ENCODE measurements at regions not wholly inside any gene's neighbourhood (a gene's known extent, or its start where the extent isn't known, plus 50 kb on each side); places are given as distances from the start of the nearest gene placed in this dataset.
"Not testable (repeated sequence)": the region's sequence is repeated elsewhere in the genome, so short reads cannot be mapped to it uniquely, and the experiment has no call there.

DNA sequence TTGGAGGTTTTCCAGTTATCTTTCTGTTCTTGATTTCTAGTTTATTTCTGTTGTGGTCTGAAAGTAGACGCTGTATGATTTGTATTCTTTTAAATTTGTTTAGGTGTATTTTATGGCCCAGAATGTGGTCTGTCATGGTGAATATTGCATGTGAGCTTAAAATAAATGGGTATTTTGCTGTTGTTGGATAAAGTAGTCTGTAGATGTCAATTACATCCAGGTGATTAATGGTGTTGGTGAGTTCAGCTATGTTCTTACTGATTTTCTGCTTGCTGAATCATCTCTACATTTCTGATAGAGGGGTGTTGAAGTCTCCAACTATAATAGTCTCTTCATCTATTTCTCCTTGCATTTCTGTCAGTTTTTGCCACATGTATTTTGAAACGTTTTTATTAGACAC is 383.3 kb upstream of the SGO1 start:
- DNase-seq (ENCODE audit: extremely low spot score): no peak
- CTCF ChIA-PET: no interaction called here
- POLR2A ChIA-PET: no interaction called here
- TF ChIP-seq LEF1 (IDR thresholded peaks at IDR 0.05; ENCODE audit: borderline replicate concordance): no peak
- no peak for TF ChIP-seq HDGF (IDR thresholded peaks at IDR 0.05; ENCODE audit: borderline replicate concordance)
- no peak for TF ChIP-seq ARNT (IDR thresholded peaks at IDR 0.05)
- TF ChIP-seq ZNF384 (IDR thresholded peaks at IDR 0.05): no peak
- TF ChIP-seq FOXK2 (IDR thresholded peaks at IDR 0.05): no peak
- TF ChIP-seq CTBP1 (IDR thresholded peaks at IDR 0.05; ENCODE audit: borderline replicate concordance): no peak
- no peak for TF ChIP-seq L3MBTL2 (conservative IDR thresholded peaks at IDR 0.05)
- no peak for TF ChIP-seq BHLHE40 (IDR thresholded peaks at IDR 0.05; ENCODE audit: borderline replicate concordance)
- TF ChIP-seq SP1 (IDR thresholded peaks at IDR 0.05): no peak
- TF ChIP-seq NFRKB (IDR thresholded peaks at IDR 0.05): no peak
- no peak for TF ChIP-seq FOXM1 (IDR thresholded peaks at IDR 0.05; ENCODE audit: borderline replicate concordance)
- TF ChIP-seq ELF4 (IDR thresholded peaks at IDR 0.05): no peak
- no peak for TF ChIP-seq FOXA1 (IDR thresholded peaks at IDR 0.05)
- TF ChIP-seq SUZ12 (IDR thresholded peaks at IDR 0.05): no peak
- no peak for TF ChIP-seq PKNOX1 (IDR thresholded peaks at IDR 0.05)
- no peak for TF ChIP-seq TARDBP (IDR thresholded peaks at IDR 0.05)

GRCh38 chr3:20564966-20565365 is 379.0 kb upstream of the SGO1 start:
- ChIA-PET POLR2A (no interaction called here), CTCF (no interaction called here)
- TF ChIP-seq BHLHE40 (IDR thresholded peaks at IDR 0.05; ENCODE audit: borderline replicate concordance) (no peak), CTBP1 (IDR thresholded peaks at IDR 0.05; ENCODE audit: borderline replicate concordance) (no peak), FOXK2 (IDR thresholded peaks at IDR 0.05) (no peak), HDGF (IDR thresholded peaks at IDR 0.05; ENCODE audit: borderline replicate concordance) (no peak), ELF4 (IDR thresholded peaks at IDR 0.05) (no peak), NFRKB (IDR thresholded peaks at IDR 0.05) (no peak), PKNOX1 (IDR thresholded peaks at IDR 0.05) (no peak)
- no peak for DNase-seq (ENCODE audit: extremely low spot score)

GRCh38 chr3:20563985-20564384 is 378.0 kb upstream of the SGO1 start:
- ChIA-PET POLR2A (no interaction called here), CTCF (no interaction called here)
- no peak for DNase-seq (ENCODE audit: extremely low spot score)
- no peak for TF ChIP-seq CTBP1 (IDR thresholded peaks at IDR 0.05; ENCODE audit: borderline replicate concordance)
- no peak for TF ChIP-seq PKNOX1 (IDR thresholded peaks at IDR 0.05)
- no peak for TF ChIP-seq FOXK2 (IDR thresholded peaks at IDR 0.05)
- TF ChIP-seq LEF1 (IDR thresholded peaks at IDR 0.05; ENCODE audit: borderline replicate concordance): no peak
- no peak for TF ChIP-seq ZNF384 (IDR thresholded peaks at IDR 0.05)
- TF ChIP-seq ARNT (IDR thresholded peaks at IDR 0.05): no peak
- TF ChIP-seq HDGF (IDR thresholded peaks at IDR 0.05; ENCODE audit: borderline replicate concordance): no peak
- no peak for TF ChIP-seq ELF4 (IDR thresholded peaks at IDR 0.05)
- no peak for TF ChIP-seq FOXA1 (IDR thresholded peaks at IDR 0.05)
- no peak for TF ChIP-seq SP1 (IDR thresholded peaks at IDR 0.05)
- TF ChIP-seq BHLHE40 (IDR thresholded peaks at IDR 0.05; ENCODE audit: borderline replicate concordance): no peak
- TF ChIP-seq TARDBP (IDR thresholded peaks at IDR 0.05): no peak
- TF ChIP-seq FOXM1 (IDR thresholded peaks at IDR 0.05; ENCODE audit: borderline replicate concordance): no peak
- no peak for TF ChIP-seq NFRKB (IDR thresholded peaks at IDR 0.05)
- TF ChIP-seq L3MBTL2 (conservative IDR thresholded peaks at IDR 0.05): no peak
- TF ChIP-seq SUZ12 (IDR thresholded peaks at IDR 0.05): no peak

DNA sequence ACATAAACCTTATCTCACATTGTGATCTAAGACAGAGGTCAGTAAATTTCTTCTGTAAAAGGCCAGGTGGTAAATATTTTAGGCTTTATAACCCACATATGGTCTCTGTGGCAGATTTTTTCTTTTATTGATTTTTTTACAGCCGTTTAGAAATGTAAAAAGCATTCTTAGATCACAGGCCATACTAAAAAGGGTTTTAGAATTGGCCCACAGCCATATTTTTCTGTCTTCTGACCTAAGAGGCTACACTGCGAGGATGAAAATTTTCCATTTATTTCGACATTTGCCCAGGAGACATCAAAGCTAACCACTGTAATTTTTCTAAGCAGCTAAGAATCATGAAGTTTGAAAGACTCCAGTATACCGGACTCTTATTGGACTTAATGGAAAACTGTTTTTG is 377.2 kb upstream of the SGO1 start:
- ChIA-PET POLR2A (no interaction called here), CTCF (no interaction called here)
- DNase-seq (ENCODE audit: extremely low spot score): no peak
- TF ChIP-seq LEF1 (IDR thresholded peaks at IDR 0.05; ENCODE audit: borderline replicate concordance): no peak
- TF ChIP-seq FOXA1 (IDR thresholded peaks at IDR 0.05): no peak
- TF ChIP-seq BHLHE40 (IDR thresholded peaks at IDR 0.05; ENCODE audit: borderline replicate concordance): no peak
- TF ChIP-seq FOXM1 (IDR thresholded peaks at IDR 0.05; ENCODE audit: borderline replicate concordance): no peak

DNA sequence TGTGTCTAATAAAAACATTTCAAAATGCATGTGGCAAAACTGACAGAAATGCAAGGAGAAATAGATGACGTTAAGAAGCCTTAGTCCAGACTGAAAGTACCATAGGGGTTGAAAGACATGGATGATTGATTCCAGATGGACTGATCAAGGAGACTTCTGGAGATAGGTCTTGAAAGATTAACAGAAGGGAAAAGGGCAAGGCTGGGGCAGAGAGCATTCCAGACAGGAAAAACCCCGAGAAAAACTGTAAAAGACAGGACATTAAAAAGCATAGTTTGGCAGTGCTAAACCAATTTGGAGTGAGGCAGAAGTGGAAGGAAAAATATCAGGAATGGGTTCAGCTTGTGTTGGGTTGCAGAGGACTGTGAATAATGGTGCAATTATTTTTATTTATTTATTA is 375.2 kb upstream of the SGO1 start:
- ChIA-PET POLR2A (no interaction called here), CTCF (no interaction called here)
- no peak for TF ChIP-seq FOXK2 (IDR thresholded peaks at IDR 0.05)
- no peak for TF ChIP-seq HDGF (IDR thresholded peaks at IDR 0.05; ENCODE audit: borderline replicate concordance)
- no peak for TF ChIP-seq ELF4 (IDR thresholded peaks at IDR 0.05)
- no peak for TF ChIP-seq TARDBP (IDR thresholded peaks at IDR 0.05)
- no peak for TF ChIP-seq FOXM1 (IDR thresholded peaks at IDR 0.05; ENCODE audit: borderline replicate concordance)
- no peak for TF ChIP-seq PKNOX1 (IDR thresholded peaks at IDR 0.05)
- TF ChIP-seq ZNF384 (IDR thresholded peaks at IDR 0.05): no peak
- TF ChIP-seq SUZ12 (IDR thresholded peaks at IDR 0.05): no peak
- TF ChIP-seq NFRKB (IDR thresholded peaks at IDR 0.05): no peak
- no peak for TF ChIP-seq CTBP1 (IDR thresholded peaks at IDR 0.05; ENCODE audit: borderline replicate concordance)
- no peak for DNase-seq (ENCODE audit: extremely low spot score)

- CTCF ChIA-PET; DNase-seq (ENCODE audit: extremely low spot score); POLR2A ChIA-PET: not testable (repeated sequence)
These were observed 374.4 kb upstream of the SGO1 start for GRCh38 chr3:20560446-20560845.

Data from HEK293T (cell line).